CD14-positive monocyte (primary cell): ENCODE measurements at regions not wholly inside any gene's neighbourhood (a gene's known extent, or its start where the extent isn't known, plus 50 kb on each side); places are given as distances from the start of the nearest gene placed in this dataset.
A peak's percentile ranks its signal among the peaks of the same experiment; 100 is the strongest.

Source experiments
- DNase-seq, 3 donors: peaks; one replicate each; pipeline ENCODE4 v3.0.0-alpha.2; 2011 to 2022
- H2AFZ ChIP-seq: 2 replicates; pipeline ENCODE4 v1.6.0; 2012; ENCODE audit warnings: mild to moderate bottlenecking, low read depth, low read length, inconsistent platforms; ENCODE audit not compliant: insufficient read depth, poor library complexity, severe bottlenecking
- H3K27ac ChIP-seq, 2 donors: 1 replicate in 1 of 2; 2 replicates in 1 of 2; pipeline ENCODE4 v1.5.1; 2012 to 2013; ENCODE audit warnings: low read length in 2 of 2, control low read depth in 1 of 2, inconsistent platforms in 1 of 2, low read depth in 1 of 2, mild to moderate bottlenecking in 1 of 2
- H3K27me3 ChIP-seq, 2 donors: one replicate each; pipeline versions ENCODE4 v1.6.0 to v1.6.1; 2011 to 2013; ENCODE audit warnings: low read length in 2 of 2; ENCODE audit not compliant: control insufficient read depth in 2 of 2, insufficient read depth in 2 of 2
- H3K36me3 ChIP-seq, 2 donors: replicated peaks in 1 of 2; 1 replicate in 1 of 2; 2 replicates in 1 of 2; pipeline versions ENCODE4 v1.5.1 to v1.6.1; 2012 to 2013; ENCODE audit warnings: low read length in 2 of 2, control low read depth in 1 of 2, inconsistent platforms in 1 of 2, mild to moderate bottlenecking in 1 of 2; ENCODE audit not compliant: insufficient read depth in 2 of 2, control insufficient read depth in 1 of 2
- H3K4me1 ChIP-seq, 2 donors: 1 replicate in 1 of 2; 2 replicates in 1 of 2; pipeline versions ENCODE4 v1.5.1 to v1.6.1; 2012 to 2013; ENCODE audit warnings: low read length in 2 of 2, control low read depth in 1 of 2, inconsistent platforms in 1 of 2, mild to moderate bottlenecking in 1 of 2, moderate library complexity in 1 of 2; ENCODE audit not compliant: insufficient read depth in 2 of 2, control insufficient read depth in 1 of 2
- H3K4me2 ChIP-seq: replicated peaks from 2 replicates; pipeline ENCODE3; 2012; ENCODE audit warnings: low read length, moderate library complexity, mild to moderate bottlenecking; ENCODE audit not compliant: poor library complexity, severe bottlenecking; ENCODE audit errors: extremely low read depth
- H3K4me3 ChIP-seq, 3 experiments: fragments of 200-600 bp in 1 of 3; sonication (generic) in 1 of 3; replicated peaks in 1 of 3; 1 replicate in 2 of 3; 2 replicates in 1 of 3; pipeline ENCODE4 v1.5.1; 2011 to 2013; ENCODE audit warnings: low read length in 3 of 3, mild to moderate bottlenecking in 3 of 3, control low read depth in 2 of 3, low read depth in 2 of 3, inconsistent platforms in 1 of 3, moderate library complexity in 1 of 3
- H3K79me2 ChIP-seq: 2 replicates; pipeline ENCODE4 v1.6.0; 2012; ENCODE audit warnings: mild to moderate bottlenecking, control low read depth, inconsistent platforms, low read length, moderate library complexity; ENCODE audit not compliant: insufficient read depth
- H3K9ac ChIP-seq: 2 replicates; pipeline ENCODE4 v1.6.0; 2017; ENCODE audit warnings: low read length, mild to moderate bottlenecking; ENCODE audit not compliant: insufficient read depth, poor library complexity, severe bottlenecking
- H3K9me3 ChIP-seq, 2 donors: replicated peaks in 1 of 2; 1 replicate in 1 of 2; 2 replicates in 1 of 2; pipeline versions ENCODE4 v1.5.1 to v1.6.1; 2012 to 2013; ENCODE audit warnings: low read length in 2 of 2, control low read depth in 1 of 2; ENCODE audit not compliant: control insufficient read depth in 1 of 2, insufficient read depth in 1 of 2
- H4K20me1 ChIP-seq: 2 replicates; pipeline ENCODE4 v1.6.0; 2012; ENCODE audit warnings: mild to moderate bottlenecking, low read length, control low read depth, moderate library complexity; ENCODE audit not compliant: insufficient read depth
- H3K27ac Mint-ChIP-seq, 7 donors: one replicate each; pipeline ENCODE4 v1.8.0; 2020; ENCODE audit warnings: mild to moderate bottlenecking in 7 of 7, mixed read lengths in 7 of 7, moderate library complexity in 6 of 7, inconsistent platforms in 2 of 7
- H3K27me3 Mint-ChIP-seq, 3 donors: one replicate each; pipeline ENCODE4 v1.8.0; 2021 to 2022; ENCODE audit warnings: low read depth in 3 of 3, mild to moderate bottlenecking in 3 of 3, mixed read lengths in 3 of 3, moderate library complexity in 3 of 3, inconsistent platforms in 1 of 3
- H3K36me3 Mint-ChIP-seq, 2 donors: one replicate each; pipeline ENCODE4 v1.8.0; 2020; ENCODE audit warnings: mixed read lengths in 2 of 2, inconsistent platforms in 1 of 2, mild to moderate bottlenecking in 1 of 2
- H3K4me1 Mint-ChIP-seq: one replicate; pipeline ENCODE4 v1.8.0; 2020; ENCODE audit warnings: mild to moderate bottlenecking, mixed read lengths
- H3K4me3 Mint-ChIP-seq, 2 donors: one replicate each; pipeline ENCODE4 v1.8.0; 2020; ENCODE audit warnings: mild to moderate bottlenecking in 2 of 2, mixed read lengths in 2 of 2, moderate library complexity in 1 of 2
- H3K9me3 Mint-ChIP-seq, 7 donors: one replicate each; pipeline ENCODE4 v1.8.0; 2020 to 2022; ENCODE audit warnings: mixed read lengths in 7 of 7, mild to moderate bottlenecking in 6 of 7, moderate library complexity in 6 of 7, inconsistent platforms in 2 of 7
- CTCF ChIP-seq: fragments of 200-600 bp; IDR thresholded peaks from one replicate; pipeline ENCODE4 v1.8.0; 2022; ENCODE audit warnings: antibody characterized with exemption, mild to moderate bottlenecking
- WGBS: methylation state at CpG from one replicate; pipeline ENCODE4 v1.1.5; 2013; ENCODE audit warnings: missing lambda C conversion rate; ENCODE audit not compliant: insufficient coverage; 5-methylcytosine and 5-hydroxymethylcytosine counted together
- intact Hi-C, 2 donors: fragments of 100-400 bp; cut with micrococcal nuclease; formaldehyde crosslinking; loops; one replicate each; pipeline versions ENCODE4 v1.15.0 to v1.15.1; 2023

- Histone ChIP-seq H3K27me3 (no peaks in the 10 kb centered on the region), H3K4me1 (peaks cover 48 to 60% of the 10 kb centered on the region in 2 donors), H4K20me1 (no peaks in the 10 kb centered on the region), H3K9me3 (no peaks in the 10 kb centered on the region), H2AFZ (no peak overlapping the region), H3K4me3 (no peak overlapping the region), H3K79me2 (no peaks in the 10 kb centered on the region), H3K4me2 (no peak overlapping the region), H3K36me3 (no peaks in the 10 kb centered on the region), H3K27ac (no peak overlapping the region), H3K9ac (no peak overlapping the region)
- no peak for TF ChIP-seq CTCF
- H3K27me3 Mint-ChIP-seq: peaks cover 0 to 5% (median 4%) of the 10 kb centered on the region in 3 donors
- no peak overlapping the region for H3K27ac Mint-ChIP-seq
- intact Hi-C loops: no loop called here
- H3K4me3 Mint-ChIP-seq: no peak overlapping the region
- H3K4me1 Mint-ChIP-seq: peaks cover 60% of the 10 kb centered on the region
- no peak for DNase-seq
- H3K9me3 Mint-ChIP-seq: peaks cover 0 to 8% (median 3%) of the 10 kb centered on the region in 7 donors
- WGBS: 92% methylated on average over 7 of the region's 8 CpGs
- peaks cover 3% of the 10 kb centered on the region in 2 donors for H3K36me3 Mint-ChIP-seq
Observed at GRCh38 chr15:31228980-31229826, 97.4 kb upstream of the KLF13 start.

GRCh38 chr15:31230630-31231485, 95.8 kb upstream of the KLF13 start:
- Mint-ChIP-seq H3K4me1 (peaks cover 55% of the 10 kb centered on the region), H3K27ac (peak overlapping the region in 1 of 7 donors; percentile 46), H3K36me3 (peaks cover 3 to 5% of the 10 kb centered on the region in 2 donors), H3K27me3 (peaks cover 0 to 5% (median 4%) of the 10 kb centered on the region in 3 donors), H3K9me3 (peaks cover 0 to 4% (median under 1%) of the 10 kb centered on the region in 7 donors), H3K4me3 (no peak overlapping the region)
- no peak for DNase-seq
- Histone ChIP-seq H3K4me2 (no peak overlapping the region), H3K27me3 (no peaks in the 10 kb centered on the region), H3K9ac (no peak overlapping the region), H3K36me3 (no peaks in the 10 kb centered on the region), H3K4me3 (no peak overlapping the region), H2AFZ (no peak overlapping the region), H3K27ac (no peak overlapping the region), H3K79me2 (no peaks in the 10 kb centered on the region), H4K20me1 (no peaks in the 10 kb centered on the region), H3K9me3 (no peaks in the 10 kb centered on the region), H3K4me1 (peaks cover 43 to 52% of the 10 kb centered on the region in 2 donors)
- 83% methylated on average over 5 of the region's 6 CpGs for WGBS
- intact Hi-C loops: no loop called here
- no peak for TF ChIP-seq CTCF
